GM19099 (cell line): ENCODE measurements at regions not wholly inside any gene's neighbourhood (a gene's known extent, or its start where the extent isn't known, plus 50 kb on each side); places are given as distances from the start of the nearest gene placed in this dataset.

Experiments
- POLR2A ChIP-seq: IDR thresholded peaks from 3 replicates; pipeline ENCODE4 v1.6.1; 2011; ENCODE audit warnings: low read depth; ENCODE audit not compliant: insufficient read length; ENCODE audit errors: extremely low read depth

DNA sequence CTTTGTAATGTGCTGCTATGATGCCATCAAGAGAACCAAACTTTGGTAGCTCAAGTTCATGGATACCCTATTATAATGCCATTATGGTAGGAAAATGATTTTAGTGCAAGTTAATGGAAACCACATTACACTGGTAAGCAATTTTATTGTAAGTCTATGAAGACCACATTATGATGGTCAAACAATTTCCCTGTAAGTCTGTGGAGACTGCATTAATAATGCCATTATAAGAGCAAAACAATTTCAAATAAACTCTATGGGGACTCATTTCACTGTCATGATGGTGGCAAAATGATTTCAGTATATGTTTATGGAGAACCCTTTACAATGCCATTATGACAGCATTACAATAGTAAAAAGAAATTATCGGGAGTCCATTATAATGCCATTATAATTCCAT is 602.0 kb upstream of the MEF2C start:
- TF ChIP-seq POLR2A, result no peak

GRCh38 chr5:89480406-89481007 is 597.5 kb upstream of the MEF2C start:
- TF ChIP-seq POLR2A, result no peak

- no peak for TF ChIP-seq POLR2A
Observed at GRCh38 chr5:89478851-89479250, 595.9 kb upstream of the MEF2C start.

DNA sequence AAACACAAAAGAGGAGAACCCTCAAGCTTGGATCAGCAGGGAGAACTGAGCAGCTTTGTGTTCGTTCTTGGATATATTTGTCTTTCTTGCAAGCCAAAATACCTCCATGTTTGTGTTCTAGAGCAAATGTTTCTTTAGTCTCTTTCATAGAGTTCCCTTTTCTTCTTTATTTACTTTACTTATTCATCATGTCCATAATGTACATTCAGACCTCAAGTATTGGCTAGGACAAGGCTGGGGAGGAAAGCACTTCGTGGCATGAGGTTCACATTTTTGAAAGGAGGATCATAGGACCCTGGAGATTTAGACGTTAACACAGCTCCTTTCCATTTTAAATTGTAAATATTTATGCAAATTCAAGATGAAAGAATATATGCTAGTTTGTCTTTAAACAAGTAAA is 590.2 kb upstream of the MEF2C start:
- TF ChIP-seq POLR2A, result no peak

- no peak for TF ChIP-seq POLR2A
Observed at GRCh38 chr5:89471541-89471940, 588.6 kb upstream of the MEF2C start.

DNA sequence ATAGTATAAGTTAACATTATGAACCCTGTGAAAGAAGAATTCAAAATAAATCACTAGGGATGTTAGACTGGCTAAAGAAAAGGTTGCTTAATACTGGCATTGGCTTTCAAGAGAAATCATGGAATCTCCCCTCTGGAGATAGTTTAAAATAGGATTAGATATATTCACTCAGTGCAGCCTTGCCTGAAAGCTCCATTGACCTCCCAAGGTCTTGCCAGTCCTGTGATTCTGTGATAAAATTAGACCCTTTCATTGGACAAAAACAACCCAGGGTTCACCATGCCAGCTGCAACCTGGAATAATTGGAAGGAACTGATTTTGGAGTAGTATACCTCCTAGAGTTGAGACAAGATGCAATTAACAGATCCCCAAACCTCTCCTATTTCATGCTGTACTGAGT is 588.1 kb upstream of the MEF2C start:
- TF ChIP-seq POLR2A, result no peak

DNA sequence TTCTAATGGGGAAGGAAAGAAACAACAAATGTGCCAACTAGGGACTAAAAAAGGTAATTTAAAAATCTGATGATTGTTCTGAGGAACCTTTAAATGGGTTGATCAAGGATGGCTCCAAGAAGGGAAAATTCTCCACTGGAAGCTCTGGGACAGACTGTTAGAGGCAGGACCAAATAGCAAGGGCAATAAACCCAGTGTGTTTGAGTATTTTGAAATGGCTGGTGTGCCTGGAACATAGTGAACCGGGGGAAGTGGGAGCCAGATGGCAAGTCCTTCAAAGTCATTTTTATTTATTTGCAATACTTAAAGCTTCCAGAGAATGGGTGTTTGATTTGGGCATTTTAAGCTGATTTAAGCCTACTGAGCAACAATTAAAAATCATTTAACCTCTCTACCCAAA is 587.7 kb upstream of the MEF2C start:
- TF ChIP-seq POLR2A, result no peak

GRCh38 chr5:89458332-89458656 is 575.3 kb upstream of the MEF2C start:
- TF ChIP-seq POLR2A, result no peak

- TF ChIP-seq POLR2A, result no peak
Observed at GRCh38 chr5:89457411-89458331, 574.7 kb upstream of the MEF2C start.

DNA sequence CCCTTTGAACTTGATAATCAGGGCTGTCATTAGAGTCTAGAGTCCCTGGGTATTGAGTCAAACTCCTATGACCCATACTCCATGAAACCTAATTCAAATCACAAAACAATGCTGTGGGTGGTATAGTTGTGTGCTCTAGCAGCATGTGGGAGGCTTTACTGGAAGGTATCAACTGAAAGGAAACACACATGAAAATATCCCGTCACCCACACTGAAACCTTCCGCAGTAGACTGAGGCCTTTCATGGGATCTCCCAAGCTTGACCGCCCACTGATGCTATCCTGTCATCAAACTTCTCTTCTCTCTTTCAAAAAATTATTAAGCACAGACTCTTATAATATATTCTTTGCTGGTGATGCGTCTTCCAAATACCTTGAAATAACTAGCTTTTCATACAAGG is 569.1 kb upstream of the MEF2C start:
- no peak for TF ChIP-seq POLR2A

DNA sequence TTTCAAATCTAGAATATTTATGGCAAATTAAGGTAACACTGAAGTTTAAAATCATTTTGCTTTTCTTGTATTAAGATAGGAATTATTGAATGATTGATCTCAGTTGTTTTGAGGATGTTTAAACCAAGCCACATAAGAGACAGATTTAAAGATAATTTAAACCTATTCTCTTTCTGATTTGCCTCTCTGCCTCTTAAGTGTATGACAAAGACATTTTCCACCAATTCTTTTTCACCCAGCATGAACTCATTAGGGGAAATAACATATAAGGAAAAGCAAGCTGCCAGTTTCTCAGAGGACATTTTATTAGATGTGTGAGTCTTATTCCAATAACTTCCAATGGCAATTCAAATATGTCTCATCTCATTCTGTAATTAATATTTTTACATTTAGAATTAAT is 568.3 kb upstream of the MEF2C start:
- TF ChIP-seq POLR2A, result no peak

- TF ChIP-seq POLR2A, result no peak
Observed at GRCh38 chr5:89450149-89450538, 567.2 kb upstream of the MEF2C start.

- no peak for TF ChIP-seq POLR2A
Observed at GRCh38 chr5:89449392-89450148, 566.6 kb upstream of the MEF2C start.

DNA sequence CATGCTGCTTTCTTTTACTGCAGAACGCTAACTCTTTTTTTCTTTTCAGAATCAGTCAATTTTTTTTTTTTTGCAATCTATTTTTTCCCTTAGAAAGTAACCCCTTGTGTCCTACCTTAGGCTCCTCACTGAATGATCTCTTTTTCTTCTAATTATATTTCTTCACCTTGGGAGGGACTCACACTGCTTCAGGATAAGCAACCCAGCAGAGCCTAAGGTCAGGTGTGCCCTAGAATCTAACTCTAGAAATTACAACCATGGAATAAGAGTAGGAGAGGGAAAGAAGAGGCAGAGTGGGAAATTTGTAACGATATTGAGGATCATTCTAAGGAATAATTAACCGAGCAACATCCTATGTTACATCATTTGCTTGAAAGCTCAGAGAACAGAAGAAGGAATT is 564.0 kb upstream of the MEF2C start:
- no peak for TF ChIP-seq POLR2A

GRCh38 chr5:89445106-89445745 is 562.2 kb upstream of the MEF2C start:
- no peak for TF ChIP-seq POLR2A

DNA sequence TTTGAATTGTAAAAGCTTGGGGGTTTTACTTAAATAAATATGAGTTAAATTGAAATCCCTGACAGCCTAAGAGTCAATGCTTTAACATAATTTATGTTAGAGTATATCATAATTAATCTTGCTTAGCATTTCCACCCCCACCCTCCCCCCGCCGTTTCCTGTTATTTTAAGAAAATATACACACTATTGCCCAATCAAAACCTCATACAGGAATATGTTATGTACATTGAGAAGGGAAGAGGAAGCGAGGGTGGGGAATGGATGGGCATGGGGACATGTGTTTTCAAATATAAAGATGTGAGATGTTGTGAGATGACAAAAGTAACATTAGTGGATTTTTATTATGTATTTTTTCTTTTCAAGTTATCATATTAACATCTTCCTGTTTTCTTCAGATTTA is 561.1 kb upstream of the MEF2C start:
- TF ChIP-seq POLR2A, result no peak

- no peak for TF ChIP-seq POLR2A
Observed at GRCh38 chr5:89443508-89443907, 560.5 kb upstream of the MEF2C start.
